Activated CD8-positive, alpha-beta memory T cell treated with anti-CD3 and anti-CD28 coated beads, Interleukin-2, amount 10 ng/mL, durations not matched to agents 7 days and 5 days (primary cell): ENCODE measurements at regions not wholly inside any gene's neighbourhood (a gene's known extent, or its start where the extent isn't known, plus 50 kb on each side); places are given as distances from the start of the nearest gene placed in this dataset.

Experiments
- ATAC-seq: fragments of 150-1000 bp; cut with Tn5 transposase; one replicate; pipeline ENCODE4 v1.10.0; 2021; ENCODE audit warnings: moderate library complexity
- CTCF ChIA-PET: fragments of 350-600 bp; sonication (Branson Sonifier 250); formaldehyde crosslinking; loops from one replicate; lab custom pipeline; 2021; ENCODE audit warnings: antibody characterized with exemption; lab: Charles Lee
- DNase-seq: peaks from one replicate; pipeline ENCODE4 v3.0.0-alpha.2; 2020
- H3K27ac Mint-ChIP-seq: one replicate; pipeline ENCODE4 v1.8.0; 2021; ENCODE audit warnings: mild to moderate bottlenecking, mixed read lengths
- H3K27me3 Mint-ChIP-seq: one replicate; pipeline ENCODE4 v1.8.0; 2021; ENCODE audit warnings: mixed read lengths
- H3K36me3 Mint-ChIP-seq: one replicate; pipeline ENCODE4 v1.8.0; 2021; ENCODE audit warnings: mild to moderate bottlenecking, mixed read lengths
- H3K4me1 Mint-ChIP-seq: one replicate; pipeline ENCODE4 v1.8.0; 2021; ENCODE audit warnings: mixed read lengths
- H3K4me3 Mint-ChIP-seq: one replicate; pipeline ENCODE4 v1.8.0; 2021; ENCODE audit warnings: mild to moderate bottlenecking, moderate library complexity, mixed read lengths
- H3K9me3 Mint-ChIP-seq: one replicate; pipeline ENCODE4 v1.8.0; 2022; ENCODE audit warnings: low read depth, mixed read lengths

GRCh38 chr18:78929516-78929915 lies 50.1 kb upstream of the SALL3 start:
- Mint-ChIP-seq H3K36me3 (no peaks in the 10 kb centered on the region), H3K27ac (no peak overlapping the region), H3K4me1 (no peaks in the 10 kb centered on the region), H3K27me3 (peaks cover 5% of the 10 kb centered on the region), H3K4me3 (no peak overlapping the region), H3K9me3 (no peaks in the 10 kb centered on the region)
- DNase-seq, result no peak
- CTCF ChIA-PET, result no interaction called here
- no peak for ATAC-seq
